Skeletal muscle satellite cell (primary cell): ENCODE measurements at regions not wholly inside any gene's neighbourhood (a gene's known extent, or its start where the extent isn't known, plus 50 kb on each side); places are given as distances from the start of the nearest gene placed in this dataset.

Experiments used
- H3K27me3 ChIP-seq: 2 replicates; pipeline ENCODE4 v1.7.0; 2013; ENCODE audit warnings: low read length; ENCODE audit not compliant: control insufficient read depth, insufficient read depth
- H3K36me3 ChIP-seq: 2 replicates; pipeline ENCODE4 v1.7.0; 2013; ENCODE audit warnings: mild to moderate bottlenecking, control low read depth, low read length; ENCODE audit not compliant: insufficient read depth
- H3K4me1 ChIP-seq: 2 replicates; pipeline ENCODE4 v1.7.0; 2013; ENCODE audit warnings: low read length; ENCODE audit not compliant: control insufficient read depth, insufficient read depth
- H3K4me2 ChIP-seq: 2 replicates; pipeline ENCODE4 v1.7.0; 2013; ENCODE audit warnings: mild to moderate bottlenecking, low read length
- H3K4me3 ChIP-seq: 2 replicates; pipeline ENCODE4 v1.7.0; 2013; ENCODE audit warnings: low read length
- H3K9ac ChIP-seq: 2 replicates; pipeline ENCODE4 v1.7.0; 2013; ENCODE audit warnings: mild to moderate bottlenecking, low read depth, low read length, moderate library complexity
- H3K9me3 ChIP-seq: replicated peaks from 2 replicates; pipeline ENCODE4 v1.7.0; 2013; ENCODE audit warnings: mild to moderate bottlenecking, control low read depth, low read length

GRCh38 chr12:131367983-131368667 lies 342.8 kb upstream of the SFSWAP start:
- Histone ChIP-seq H3K9me3 (peaks cover 30% of the 10 kb centered on the region), H3K36me3 (no peaks in the 10 kb centered on the region), H3K27me3 (no peaks in the 10 kb centered on the region), H3K4me2 (no peak overlapping the region), H3K9ac (no peak overlapping the region), H3K4me3 (no peak overlapping the region), H3K4me1 (no peaks in the 10 kb centered on the region)

- H3K4me3 ChIP-seq, result no peak overlapping the region
- no peaks in the 10 kb centered on the region for H3K4me1 ChIP-seq
- no peak overlapping the region for H3K9ac ChIP-seq
- no peak overlapping the region for H3K4me2 ChIP-seq
- no peaks in the 10 kb centered on the region for H3K27me3 ChIP-seq
- no peaks in the 10 kb centered on the region for H3K36me3 ChIP-seq
- H3K9me3 ChIP-seq, result peaks cover 30% of the 10 kb centered on the region
Observed at GRCh38 chr12:131368668-131369071, 342.2 kb upstream of the SFSWAP start.

GRCh38 chr12:131369094-131369845 lies 341.6 kb upstream of the SFSWAP start:
- Histone ChIP-seq H3K4me1 (no peaks in the 10 kb centered on the region), H3K9me3 (peaks cover 32% of the 10 kb centered on the region), H3K27me3 (no peaks in the 10 kb centered on the region), H3K4me2 (no peak overlapping the region), H3K36me3 (no peaks in the 10 kb centered on the region), H3K9ac (no peak overlapping the region), H3K4me3 (no peak overlapping the region)

GRCh38 chr12:131370321-131370720 lies 340.6 kb upstream of the SFSWAP start:
- no peaks in the 10 kb centered on the region for H3K36me3 ChIP-seq
- H3K27me3 ChIP-seq, result no peaks in the 10 kb centered on the region
- H3K9me3 ChIP-seq, result peaks cover 31% of the 10 kb centered on the region
- H3K9ac ChIP-seq, result no peak overlapping the region
- H3K4me2 ChIP-seq, result no peak overlapping the region
- no peaks in the 10 kb centered on the region for H3K4me1 ChIP-seq
- H3K4me3 ChIP-seq, result no peak overlapping the region

GRCh38 chr12:131370791-131371347 lies 340.0 kb upstream of the SFSWAP start:
- Histone ChIP-seq H3K4me1 (no peaks in the 10 kb centered on the region), H3K36me3 (no peaks in the 10 kb centered on the region), H3K27me3 (no peaks in the 10 kb centered on the region)

GRCh38 chr12:131371401-131372170 lies 339.3 kb upstream of the SFSWAP start:
- no peak overlapping the region for H3K4me3 ChIP-seq
- H3K4me2 ChIP-seq, result no peak overlapping the region
- peaks cover 28% of the 10 kb centered on the region for H3K9me3 ChIP-seq
- no peak overlapping the region for H3K9ac ChIP-seq
- H3K27me3 ChIP-seq, result no peaks in the 10 kb centered on the region
- no peaks in the 10 kb centered on the region for H3K4me1 ChIP-seq
- no peaks in the 10 kb centered on the region for H3K36me3 ChIP-seq

More at GRCh38 chr12:131370791-131371347, 340.0 kb upstream of the SFSWAP start:
- H3K4me3 ChIP-seq, result no peak overlapping the region
- no peak overlapping the region for H3K4me2 ChIP-seq
- no peak overlapping the region for H3K9ac ChIP-seq
- peaks cover 30% of the 10 kb centered on the region for H3K9me3 ChIP-seq

- Histone ChIP-seq H3K9me3 (peaks cover 28% of the 10 kb centered on the region), H3K27me3 (no peaks in the 10 kb centered on the region), H3K9ac (no peak overlapping the region), H3K4me1 (no peaks in the 10 kb centered on the region), H3K4me3 (no peak overlapping the region), H3K36me3 (no peaks in the 10 kb centered on the region), H3K4me2 (no peak overlapping the region)
Observed at GRCh38 chr12:131372171-131372475, 338.8 kb upstream of the SFSWAP start.

- H3K9me3 ChIP-seq, result peaks cover 28% of the 10 kb centered on the region
- no peaks in the 10 kb centered on the region for H3K27me3 ChIP-seq
Observed at GRCh38 chr12:131372706-131373195, 338.1 kb upstream of the SFSWAP start.

GRCh38 chr12:131375261-131375971 lies 335.5 kb upstream of the SFSWAP start:
- Histone ChIP-seq H3K4me2 (no peak overlapping the region), H3K27me3 (no peaks in the 10 kb centered on the region), H3K9ac (no peak overlapping the region), H3K4me3 (no peak overlapping the region), H3K9me3 (peaks cover 15% of the 10 kb centered on the region), H3K4me1 (no peaks in the 10 kb centered on the region), H3K36me3 (no peaks in the 10 kb centered on the region)

More at GRCh38 chr12:131372706-131373195, 338.1 kb upstream of the SFSWAP start:
- H3K36me3 ChIP-seq, result no peaks in the 10 kb centered on the region
- H3K4me1 ChIP-seq, result no peaks in the 10 kb centered on the region
- no peak overlapping the region for H3K9ac ChIP-seq
- no peak overlapping the region for H3K4me3 ChIP-seq
- H3K4me2 ChIP-seq, result no peak overlapping the region

- Histone ChIP-seq H3K9me3 (peaks cover 15% of the 10 kb centered on the region), H3K4me1 (no peaks in the 10 kb centered on the region), H3K4me3 (no peak overlapping the region), H3K27me3 (no peaks in the 10 kb centered on the region), H3K9ac (no peak overlapping the region), H3K4me2 (no peak overlapping the region), H3K36me3 (no peaks in the 10 kb centered on the region)
Observed at GRCh38 chr12:131375972-131376345, 334.9 kb upstream of the SFSWAP start.
